Lower leg skin (tissue), 4 donors: ENCODE measurements at regions not wholly inside any gene's neighbourhood (a gene's known extent, or its start where the extent isn't known, plus 50 kb on each side); places are given as distances from the start of the nearest gene placed in this dataset.

Experiments
- DNase-seq, 2 donors: peaks; one replicate each; pipeline ENCODE4 v3.0.0-alpha.2; 2019; ENCODE audit warnings: low spot score in 2 of 2
- H3K4me3 ChIP-seq: fragments of 200-600 bp; sonication (generic); 2 replicates; pipeline ENCODE4 v1.5.1; 2017; ENCODE audit warnings: mild to moderate bottlenecking, low read depth; ENCODE audit not compliant: poor library complexity, severe bottlenecking
- CTCF ChIP-seq, 3 donors: fragments of 450-650 bp; IDR thresholded peaks; one replicate each; pipeline ENCODE4 v1.5.1; 2016; ENCODE audit warnings: antibody characterized with exemption in 3 of 3, mild to moderate bottlenecking in 3 of 3, moderate library complexity in 2 of 3
- POLR2A ChIP-seq, 2 donors: fragments of 450-650 bp; IDR thresholded peaks; one replicate each; pipeline ENCODE4 v1.6.1; 2016 to 2017; ENCODE audit warnings: antibody characterized with exemption in 2 of 2, mild to moderate bottlenecking in 1 of 2, moderate library complexity in 1 of 2
- WGBS, 2 donors: methylation state at CpG; one replicate each; pipeline ENCODE4 v1.1.5; 2018; 5-methylcytosine and 5-hydroxymethylcytosine counted together
- intact Hi-C: fragments of 100-400 bp; cut with DNase I; formaldehyde crosslinking; loops from one replicate; pipeline ENCODE4 v1.15.0; 2023; ENCODE audit warnings: low total_unique reads

GRCh38 chr6:126939784-126940183 lies 178.7 kb upstream of the RSPO3 start:
- intact Hi-C loops: no loop called here
- TF ChIP-seq POLR2A (IDR thresholded peaks at IDR 0.05) (no peak), CTCF (IDR thresholded peaks at IDR 0.05) (no peak)
- 87 to 93% methylated on average over 3 of the region's 3 CpGs for WGBS, 2 donors
- DNase-seq: no peak
- H3K4me3 ChIP-seq: no peak overlapping the region

GRCh38 chr6:126941751-126942150 lies 176.7 kb upstream of the RSPO3 start:
- DNase-seq: no peak
- H3K4me3 ChIP-seq: no peak overlapping the region
- TF ChIP-seq CTCF (IDR thresholded peaks at IDR 0.05) (no peak), POLR2A (IDR thresholded peaks at IDR 0.05) (no peak)
- intact Hi-C loops: no loop called here
- WGBS, 2 donors: 82 to 94% methylated on average over 1 of the region's 1 CpG

- TF ChIP-seq POLR2A (IDR thresholded peaks at IDR 0.05) (no peak), CTCF (IDR thresholded peaks at IDR 0.05) (no peak)
- 70 to 74% methylated on average over 5 of the region's 5 CpGs for WGBS, 2 donors
- DNase-seq: no peak
- intact Hi-C loops: no loop called here
- no peak overlapping the region for H3K4me3 ChIP-seq
Measured at GRCh38 chr6:126944512-126944911, 174.0 kb upstream of the RSPO3 start.

- H3K4me3 ChIP-seq: no peak overlapping the region
- intact Hi-C loops: no loop called here
- no peak for DNase-seq
- WGBS, 2 donors: 71 to 74% methylated on average over 4 of the region's 4 CpGs
- no peak for TF ChIP-seq POLR2A (IDR thresholded peaks at IDR 0.05)
- TF ChIP-seq CTCF (IDR thresholded peaks at IDR 0.05): no peak
Measured at GRCh38 chr6:126945150-126945685, 173.3 kb upstream of the RSPO3 start.

- intact Hi-C loops: no loop called here
- TF ChIP-seq POLR2A (IDR thresholded peaks at IDR 0.05): no peak
- no peak for TF ChIP-seq CTCF (IDR thresholded peaks at IDR 0.05)
- WGBS, 2 donors: 54 to 57% methylated on average over 2 of the region's 2 CpGs
- DNase-seq: no peak
- H3K4me3 ChIP-seq: no peak overlapping the region
Measured at GRCh38 chr6:126945812-126946360, 172.6 kb upstream of the RSPO3 start.

- DNase-seq: peak; percentile 85 to 95
- H3K4me3 ChIP-seq: no peak overlapping the region
- intact Hi-C loops: no loop called here
- TF ChIP-seq POLR2A (IDR thresholded peaks at IDR 0.05): no peak
- no peak for TF ChIP-seq CTCF (IDR thresholded peaks at IDR 0.05)
- 45 to 55% methylated on average over 4 of the region's 4 CpGs for WGBS, 2 donors
Measured at GRCh38 chr6:126947070-126947469, 171.4 kb upstream of the RSPO3 start.
